ENCODE measurements at regions not wholly inside any gene's neighbourhood (a gene's known extent, or its start where the extent isn't known, plus 50 kb on each side); places are given as distances from the start of the nearest gene placed in this dataset.

- Mint-ChIP-seq H3K27me3 (peaks cover 2% of the 10 kb centered on the region), H3K36me3 (ENCODE audit: low read depth) (no peaks in the 10 kb centered on the region), H3K4me1 (peaks cover 1% of the 10 kb centered on the region), H3K27ac (no peak overlapping the region), H3K4me3 (no peak overlapping the region), H3K9me3 (no peaks in the 10 kb centered on the region)
- CTCF ChIA-PET: no interaction called here
- DNase-seq: no peak
- intact Hi-C loops (cut with micrococcal nuclease): loop anchor here (2.0 kb wide), 1 partner anchor 1263 kb away; no protein-coding TSS in a partner anchor
- POLR2A ChIA-PET: no interaction called here
- ATAC-seq (ENCODE audit: low read depth): no peak
- TF ChIP-seq CTCF (IDR thresholded peaks at IDR 0.05): no peak
Observed at GRCh38 chr6:96467814-96468213, 53.8 kb upstream of the UFL1 start.

- no peak overlapping the region for H3K27ac Mint-ChIP-seq
- peaks cover 2% of the 10 kb centered on the region for H3K27me3 Mint-ChIP-seq
- DNase-seq: no peak
- intact Hi-C loops (cut with micrococcal nuclease): loop anchor here (2.0 kb wide), 1 partner anchor 1263 kb away; no protein-coding TSS in a partner anchor
- ATAC-seq (ENCODE audit: low read depth): no peak
- H3K36me3 Mint-ChIP-seq (ENCODE audit: low read depth): no peaks in the 10 kb centered on the region
- no peak for TF ChIP-seq CTCF (IDR thresholded peaks at IDR 0.05)
- H3K9me3 Mint-ChIP-seq: no peaks in the 10 kb centered on the region
- peaks cover 1% of the 10 kb centered on the region for H3K4me1 Mint-ChIP-seq
- ChIA-PET CTCF (no interaction called here), POLR2A (no interaction called here)
- no peak overlapping the region for H3K4me3 Mint-ChIP-seq
Observed at GRCh38 chr6:96468281-96468680, 53.3 kb upstream of the UFL1 start.

GRCh38 chr6:96468681-96469224 lies 52.9 kb upstream of the UFL1 start:
- peaks cover 1% of the 10 kb centered on the region for H3K4me1 Mint-ChIP-seq
- DNase-seq (no peak), ATAC-seq (ENCODE audit: low read depth) (no peak)
- no peaks in the 10 kb centered on the region for H3K9me3 Mint-ChIP-seq
- no peak overlapping the region for H3K27ac Mint-ChIP-seq
- TF ChIP-seq CTCF (IDR thresholded peaks at IDR 0.05): no peak
- no peak overlapping the region for H3K4me3 Mint-ChIP-seq
- ChIA-PET CTCF (no interaction called here), POLR2A (no interaction called here)
- no peaks in the 10 kb centered on the region for H3K36me3 Mint-ChIP-seq (ENCODE audit: low read depth)
- intact Hi-C loops (cut with micrococcal nuclease): loop anchor here (1.0 to 2.0 kb wide), 2 partner anchors 1037 to 1264 kb away; no protein-coding TSS in a partner anchor
- peaks cover 2% of the 10 kb centered on the region for H3K27me3 Mint-ChIP-seq

GRCh38 chr6:96469312-96469711 lies 52.3 kb upstream of the UFL1 start:
- no peak overlapping the region for H3K27ac Mint-ChIP-seq
- ChIA-PET POLR2A (no interaction called here), CTCF (no interaction called here)
- DNase-seq (no peak), ATAC-seq (ENCODE audit: low read depth) (no peak)
- peaks cover 2% of the 10 kb centered on the region for H3K27me3 Mint-ChIP-seq
- H3K4me3 Mint-ChIP-seq: no peak overlapping the region
- intact Hi-C loops (cut with micrococcal nuclease): loop anchor here (1.0 to 2.0 kb wide), 2 partner anchors 1038 to 1265 kb away; no protein-coding TSS in a partner anchor
- TF ChIP-seq CTCF (IDR thresholded peaks at IDR 0.05): no peak
- peaks cover 1% of the 10 kb centered on the region for H3K4me1 Mint-ChIP-seq
- no peaks in the 10 kb centered on the region for H3K36me3 Mint-ChIP-seq (ENCODE audit: low read depth)
- no peaks in the 10 kb centered on the region for H3K9me3 Mint-ChIP-seq

- Mint-ChIP-seq H3K4me3 (no peak overlapping the region), H3K4me1 (peaks cover 1% of the 10 kb centered on the region), H3K27me3 (peaks cover 2% of the 10 kb centered on the region), H3K36me3 (ENCODE audit: low read depth) (no peaks in the 10 kb centered on the region), H3K27ac (no peak overlapping the region), H3K9me3 (peaks cover 7% of the 10 kb centered on the region)
- intact Hi-C loops (cut with micrococcal nuclease): no loop called here
- no peak for TF ChIP-seq CTCF (IDR thresholded peaks at IDR 0.05)
- CTCF ChIA-PET: no interaction called here
- POLR2A ChIA-PET: no interaction called here
- DNase-seq (no peak), ATAC-seq (ENCODE audit: low read depth) (no peak)
Observed at GRCh38 chr6:96470296-96470695, 51.3 kb upstream of the UFL1 start.
